MM.1S (cell line): ENCODE measurements at regions not wholly inside any gene's neighbourhood (a gene's known extent, or its start where the extent isn't known, plus 50 kb on each side); places are given as distances from the start of the nearest gene placed in this dataset.

Experiments
- CTCF ChIP-seq: fragments of 300-600 bp; sonication (generic); IDR thresholded peaks from 2 replicates; pipeline ENCODE4 v1.5.1; 2016; ENCODE audit warnings: antibody characterized with exemption, low read length, mixed read lengths
- EZH2phosphoT487 ChIP-seq: fragments of 300-600 bp; sonication (generic); IDR thresholded peaks from 2 replicates; pipeline ENCODE4 v1.6.1; 2018; ENCODE audit warnings: antibody characterized with exemption, low read length

DNA sequence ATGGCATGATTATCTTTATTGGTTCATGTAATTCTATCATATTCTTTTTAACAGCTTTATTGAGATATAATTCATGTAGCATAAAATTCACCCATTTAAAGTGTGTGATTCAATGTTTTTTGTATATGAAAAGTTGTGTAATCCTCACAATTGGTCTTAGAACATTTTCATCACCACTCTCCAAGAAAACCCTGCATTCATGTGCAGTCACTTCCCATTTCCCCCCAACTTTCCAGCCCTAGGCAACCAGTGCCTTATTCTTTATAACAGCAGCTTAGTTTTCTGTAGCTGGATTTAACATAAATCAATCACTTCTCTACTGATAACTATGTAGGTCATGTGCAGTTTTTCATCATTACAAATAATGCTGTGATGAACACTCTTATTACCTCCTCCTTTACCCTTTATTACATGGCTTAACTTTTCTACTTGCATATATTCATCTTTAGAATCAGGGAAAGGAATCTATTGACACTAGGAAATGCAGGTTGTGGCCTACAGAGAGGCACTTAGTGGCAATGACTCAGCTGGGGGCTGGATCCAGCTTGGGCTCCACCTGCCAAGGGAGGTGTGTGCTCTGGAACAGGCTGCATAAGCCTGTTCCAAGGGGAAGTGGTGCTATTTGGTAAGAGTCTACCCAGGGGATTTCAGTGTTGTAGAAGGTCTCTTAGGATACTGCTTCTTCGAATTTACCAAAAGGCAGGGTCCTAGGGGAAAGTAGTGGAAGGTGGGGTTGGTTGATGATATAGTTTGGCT, 89.1 kb downstream of the ETAA1 start:
- TF ChIP-seq CTCF = no peak
- TF ChIP-seq EZH2phosphoT487 = no peak
